BLaER1 (cell line): ENCODE measurements at regions not wholly inside any gene's neighbourhood (a gene's known extent, or its start where the extent isn't known, plus 50 kb on each side); places are given as distances from the start of the nearest gene placed in this dataset.
"Not testable (repeated sequence)": the region's sequence is repeated elsewhere in the genome, so short reads cannot be mapped to it uniquely, and the experiment has no call there.

ENCODE experiments used
- H3K27ac ChIP-seq: shearing (Covaris generic); formaldehyde crosslinking; 2 replicates; pipeline ENCODE4 v1.8.1; 2022
- H3K27me3 ChIP-seq: shearing (Covaris generic); formaldehyde crosslinking; 2 replicates; pipeline ENCODE4 v1.8.1; 2022
- H3K36me3 ChIP-seq: shearing (Covaris generic); formaldehyde crosslinking; 2 replicates; pipeline ENCODE4 v1.8.1; 2022
- H3K4me1 ChIP-seq: shearing (Covaris generic); formaldehyde crosslinking; 2 replicates; pipeline ENCODE4 v1.8.1; 2022
- H3K4me2 ChIP-seq: shearing (Covaris generic); formaldehyde crosslinking; 2 replicates; pipeline ENCODE4 v1.8.1; 2022
- H3K4me3 ChIP-seq: shearing (Covaris generic); formaldehyde crosslinking; 2 replicates; pipeline ENCODE4 v1.8.1; 2022
- H3K9ac ChIP-seq: shearing (Covaris generic); formaldehyde crosslinking; 2 replicates; pipeline ENCODE4 v1.8.1; 2022
- H3K9me3 ChIP-seq: shearing (Covaris generic); formaldehyde crosslinking; 2 replicates; pipeline ENCODE4 v1.8.1; 2022
- H4K20me1 ChIP-seq: shearing (Covaris generic); formaldehyde crosslinking; 2 replicates; pipeline ENCODE4 v1.8.1; 2022
- Cebpa-rat ChIP-seq: shearing (Covaris generic); IDR thresholded peaks from 2 replicates; pipeline ENCODE4 v1.8.1; 2022

- H3K27ac ChIP-seq, result no peak overlapping the region
- no peak for TF ChIP-seq Cebpa-rat
- H3K9me3 ChIP-seq, result no peaks in the 10 kb centered on the region
- H3K4me2 ChIP-seq, result no peak overlapping the region
- no peaks in the 10 kb centered on the region for H3K27me3 ChIP-seq
- no peaks in the 10 kb centered on the region for H4K20me1 ChIP-seq
- H3K9ac ChIP-seq, result no peak overlapping the region
- peaks cover 23% of the 10 kb centered on the region for H3K4me1 ChIP-seq
- no peaks in the 10 kb centered on the region for H3K36me3 ChIP-seq
- no peak overlapping the region for H3K4me3 ChIP-seq
Observed at GRCh38 chr2:107128381-107128780, 242.4 kb upstream of the ST6GAL2 start.

- Histone ChIP-seq H3K27me3 (no peaks in the 10 kb centered on the region), H3K4me3 (peak overlapping the region; percentile 36), H3K9ac (peak overlapping the region; percentile 51; the same call in 1 of the 2 replicates), H3K27ac (peak overlapping the region; percentile 54; the same call in 1 of the 2 replicates), H3K9me3 (peaks cover 5% of the 10 kb centered on the region; the same call in 1 of the 2 replicates), H4K20me1 (no peaks in the 10 kb centered on the region), H3K4me2 (peak overlapping the region; percentile 64), H3K4me1 (peaks cover 25% of the 10 kb centered on the region), H3K36me3 (no peaks in the 10 kb centered on the region)
- no peak for TF ChIP-seq Cebpa-rat
Observed at GRCh38 chr2:107132070-107132469, 246.1 kb upstream of the ST6GAL2 start.

GRCh38 chr2:107132746-107133145 is 246.8 kb upstream of the ST6GAL2 start:
- H3K4me3 ChIP-seq, result peak overlapping the region; percentile 36

GRCh38 chr2:107133412-107133811 is 247.4 kb upstream of the ST6GAL2 start:
- no peaks in the 10 kb centered on the region for H4K20me1 ChIP-seq
- peaks cover 36% of the 10 kb centered on the region for H3K4me1 ChIP-seq
- no peak overlapping the region for H3K4me3 ChIP-seq
- peak overlapping the region; percentile 64 for H3K4me2 ChIP-seq
- peaks cover 5% of the 10 kb centered on the region; the same call in 1 of the 2 replicates for H3K9me3 ChIP-seq
- no peaks in the 10 kb centered on the region for H3K36me3 ChIP-seq
- H3K27ac ChIP-seq, result no peak overlapping the region
- no peak overlapping the region for H3K9ac ChIP-seq
- TF ChIP-seq Cebpa-rat, result no peak
- no peaks in the 10 kb centered on the region for H3K27me3 ChIP-seq

More at GRCh38 chr2:107132746-107133145, 246.8 kb upstream of the ST6GAL2 start:
- peak overlapping the region; percentile 64 for H3K4me2 ChIP-seq
- H3K4me1 ChIP-seq, result peaks cover 31% of the 10 kb centered on the region
- H4K20me1 ChIP-seq, result no peaks in the 10 kb centered on the region
- no peak for TF ChIP-seq Cebpa-rat
- peak overlapping the region; percentile 51; the same call in 1 of the 2 replicates for H3K9ac ChIP-seq
- H3K9me3 ChIP-seq, result peaks cover 5% of the 10 kb centered on the region; the same call in 1 of the 2 replicates
- H3K27ac ChIP-seq, result peak overlapping the region; percentile 54
- H3K27me3 ChIP-seq, result no peaks in the 10 kb centered on the region
- no peaks in the 10 kb centered on the region for H3K36me3 ChIP-seq

GRCh38 chr2:107136733-107137132 is 250.8 kb upstream of the ST6GAL2 start:
- Histone ChIP-seq H4K20me1 (no peaks in the 10 kb centered on the region), H3K9ac (no peak overlapping the region), H3K27ac (no peak overlapping the region), H3K4me3 (no peak overlapping the region), H3K27me3 (no peaks in the 10 kb centered on the region), H3K9me3 (peaks cover 5% of the 10 kb centered on the region; the same call in 1 of the 2 replicates), H3K36me3 (no peaks in the 10 kb centered on the region), H3K4me1 (peaks cover 30% of the 10 kb centered on the region), H3K4me2 (no peak overlapping the region)
- TF ChIP-seq Cebpa-rat, result no peak

GRCh38 chr2:107137706-107138105 is 251.7 kb upstream of the ST6GAL2 start:
- H3K4me2 ChIP-seq, result peak overlapping the region; percentile 41
- H3K9ac ChIP-seq, result no peak overlapping the region
- H3K27ac ChIP-seq, result no peak overlapping the region
- no peak overlapping the region for H3K4me3 ChIP-seq
- H3K27me3 ChIP-seq, result no peaks in the 10 kb centered on the region
- no peak for TF ChIP-seq Cebpa-rat
- H4K20me1 ChIP-seq, result no peaks in the 10 kb centered on the region
- peaks cover 5% of the 10 kb centered on the region; the same call in 1 of the 2 replicates for H3K9me3 ChIP-seq
- no peaks in the 10 kb centered on the region for H3K36me3 ChIP-seq
- peaks cover 20% of the 10 kb centered on the region for H3K4me1 ChIP-seq

- Histone ChIP-seq H3K4me3 (no peak overlapping the region), H3K4me1 (no peaks in the 10 kb centered on the region), H3K36me3 (no peaks in the 10 kb centered on the region), H3K9me3 (peaks cover 4% of the 10 kb centered on the region), H3K27ac (no peak overlapping the region), H4K20me1 (no peaks in the 10 kb centered on the region), H3K27me3 (no peaks in the 10 kb centered on the region), H3K9ac (no peak overlapping the region), H3K4me2 (no peak overlapping the region)
- TF ChIP-seq Cebpa-rat, result no peak
Observed at GRCh38 chr2:107146181-107146580, 260.2 kb upstream of the ST6GAL2 start.

- H3K36me3 ChIP-seq, H3K27me3 ChIP-seq, H3K9me3 ChIP-seq, H3K27ac ChIP-seq, H3K4me2 ChIP-seq, H3K9ac ChIP-seq, H3K4me1 ChIP-seq, H4K20me1 ChIP-seq, H3K4me3 ChIP-seq: not testable (repeated sequence)
Observed at GRCh38 chr2:107146645-107147044, 260.7 kb upstream of the ST6GAL2 start.

GRCh38 chr2:107148055-107148454 is 262.1 kb upstream of the ST6GAL2 start:
- Histone ChIP-seq H3K4me2 (no peak overlapping the region), H3K4me1 (no peaks in the 10 kb centered on the region), H3K36me3 (no peaks in the 10 kb centered on the region), H4K20me1 (no peaks in the 10 kb centered on the region), H3K27me3 (no peaks in the 10 kb centered on the region), H3K9ac (no peak overlapping the region), H3K9me3 (peaks cover 4% of the 10 kb centered on the region), H3K27ac (no peak overlapping the region), H3K4me3 (no peak overlapping the region)
- no peak for TF ChIP-seq Cebpa-rat

- Histone ChIP-seq H3K27me3 (no peaks in the 10 kb centered on the region), H3K4me2 (no peak overlapping the region), H4K20me1 (no peaks in the 10 kb centered on the region), H3K36me3 (no peaks in the 10 kb centered on the region), H3K9ac (no peak overlapping the region), H3K9me3 (peaks cover 4% of the 10 kb centered on the region), H3K4me1 (no peaks in the 10 kb centered on the region), H3K27ac (no peak overlapping the region), H3K4me3 (no peak overlapping the region)
- no peak for TF ChIP-seq Cebpa-rat
Observed at GRCh38 chr2:107148496-107148895, 262.5 kb upstream of the ST6GAL2 start.
